OCI-LY1 (cell line): ENCODE measurements at regions not wholly inside any gene's neighbourhood (a gene's known extent, or its start where the extent isn't known, plus 50 kb on each side); places are given as distances from the start of the nearest gene placed in this dataset.

ENCODE experiments used
- H2AFZ ChIP-seq: fragments of 200-600 bp; sonication (generic), shearing (Covaris generic); 2 replicates; pipeline ENCODE4 v1.6.0; 2014; ENCODE audit warnings: antibody characterized with exemption, mild to moderate bottlenecking, low read length
- H3F3A ChIP-seq: fragments of 200-600 bp; sonication (generic), shearing (Covaris generic); 2 replicates; pipeline ENCODE4 v1.6.0; 2014; ENCODE audit warnings: mild to moderate bottlenecking, antibody characterized with exemption, low read length, moderate library complexity; ENCODE audit not compliant: insufficient read depth
- H3K27ac ChIP-seq: fragments of 200-600 bp; sonication (generic); 2 replicates; pipeline ENCODE4 v1.5.1; 2014; ENCODE audit warnings: low read length, mixed run types, mild to moderate bottlenecking, low read depth; ENCODE audit not compliant: poor library complexity, severe bottlenecking
- H3K27me3 ChIP-seq: fragments of 200-600 bp; sonication (generic); 2 replicates; pipeline ENCODE4 v1.6.0; 2014; ENCODE audit warnings: antibody characterized with exemption, mild to moderate bottlenecking, low read length, moderate library complexity; ENCODE audit not compliant: insufficient read depth
- H3K36me3 ChIP-seq: fragments of 200-600 bp; sonication (generic); 2 replicates; pipeline ENCODE4 v1.6.1; 2014; ENCODE audit warnings: mild to moderate bottlenecking, antibody characterized with exemption, low read length, moderate library complexity, mixed read lengths; ENCODE audit not compliant: insufficient read depth
- H3K4me1 ChIP-seq: fragments of 200-600 bp; sonication (generic); 2 replicates; pipeline ENCODE4 v1.5.1; 2014; ENCODE audit warnings: mild to moderate bottlenecking, low read length, moderate library complexity; ENCODE audit not compliant: insufficient read depth, severe bottlenecking
- H3K4me2 ChIP-seq: fragments of 200-600 bp; sonication (generic), shearing (Covaris generic); 2 replicates; pipeline ENCODE4 v1.6.1; 2014; ENCODE audit warnings: low read length
- H3K4me3 ChIP-seq: fragments of 200-600 bp; sonication (generic); 2 replicates; pipeline ENCODE4 v1.5.1; 2014; ENCODE audit warnings: low read length, low read depth, mild to moderate bottlenecking, mixed read lengths; ENCODE audit not compliant: poor library complexity, severe bottlenecking
- H3K79me2 ChIP-seq: fragments of 200-600 bp; shearing (Covaris generic); 2 replicates; pipeline ENCODE4 v1.6.1; 2016; ENCODE audit warnings: mixed run types, low read length, mixed read lengths; ENCODE audit not compliant: insufficient read depth
- H3K9ac ChIP-seq: fragments of 200-600 bp; sonication (generic), shearing (Covaris generic); 2 replicates; pipeline ENCODE4 v1.6.1; 2014; ENCODE audit warnings: mild to moderate bottlenecking, low read length, mixed read lengths
- H3K9me2 ChIP-seq: fragments of 200-600 bp; sonication (generic), shearing (Covaris generic); 2 replicates; pipeline ENCODE4 v1.6.1; 2014; ENCODE audit warnings: low read depth, mild to moderate bottlenecking, low read length, mixed read lengths
- H3K9me3 ChIP-seq: fragments of 200-600 bp; shearing (Covaris generic); 2 replicates; pipeline ENCODE4 v1.6.1; 2014; ENCODE audit warnings: low read length, mixed read lengths
- H4K20me1 ChIP-seq: fragments of 200-600 bp; sonication (generic), shearing (Covaris generic); 2 replicates; pipeline ENCODE4 v1.6.0; 2016; ENCODE audit warnings: mild to moderate bottlenecking, low read length; ENCODE audit not compliant: insufficient read depth
- CTCF ChIP-seq: fragments of 200-600 bp; sonication (generic), shearing (Covaris generic); IDR thresholded peaks from 2 replicates; pipeline ENCODE4 v1.5.1; 2017; ENCODE audit warnings: mild to moderate bottlenecking, antibody characterized with exemption, low read length, moderate library complexity, mixed read lengths
- EZH2 ChIP-seq: fragments of 200-600 bp; sonication (generic), shearing (Covaris generic); IDR thresholded peaks from 2 replicates; pipeline ENCODE4 v1.8.0; 2017; ENCODE audit warnings: borderline replicate concordance, mixed run types, mild to moderate bottlenecking, antibody characterized with exemption, low read length, moderate library complexity, mixed read lengths

DNA sequence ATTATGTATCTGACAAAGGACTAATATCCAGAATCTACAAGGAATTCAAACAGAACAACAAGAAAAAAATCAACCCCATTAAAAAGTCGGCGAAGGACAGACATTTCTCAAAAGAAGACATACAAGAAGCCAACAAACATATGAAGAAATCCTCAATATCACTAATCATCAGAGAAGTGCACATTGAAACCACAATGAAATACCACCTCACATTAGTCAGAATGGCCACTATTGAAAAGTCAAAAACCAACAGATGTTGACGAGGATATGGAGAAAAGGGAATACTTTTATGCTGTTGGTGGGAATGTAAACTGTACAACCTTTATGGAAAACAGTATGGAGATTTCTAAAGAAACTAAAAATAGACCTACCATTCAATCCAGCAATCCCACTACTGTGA lies 233.1 kb upstream of the PLSCR5 start:
- TF ChIP-seq EZH2: no peak
- no peak for TF ChIP-seq CTCF
- Histone ChIP-seq H3K4me1 (no peaks in the 10 kb centered on the region), H4K20me1 (no peaks in the 10 kb centered on the region), H3K27ac (no peak overlapping the region), H2AFZ (no peak overlapping the region), H3K9me3 (no peaks in the 10 kb centered on the region), H3K4me3 (no peak overlapping the region), H3K9ac (no peak overlapping the region), H3K36me3 (no peaks in the 10 kb centered on the region), H3K79me2 (no peaks in the 10 kb centered on the region), H3K4me2 (no peak overlapping the region), H3K9me2 (no peaks in the 10 kb centered on the region), H3K27me3 (no peaks in the 10 kb centered on the region), H3F3A (no peaks in the 10 kb centered on the region)

DNA sequence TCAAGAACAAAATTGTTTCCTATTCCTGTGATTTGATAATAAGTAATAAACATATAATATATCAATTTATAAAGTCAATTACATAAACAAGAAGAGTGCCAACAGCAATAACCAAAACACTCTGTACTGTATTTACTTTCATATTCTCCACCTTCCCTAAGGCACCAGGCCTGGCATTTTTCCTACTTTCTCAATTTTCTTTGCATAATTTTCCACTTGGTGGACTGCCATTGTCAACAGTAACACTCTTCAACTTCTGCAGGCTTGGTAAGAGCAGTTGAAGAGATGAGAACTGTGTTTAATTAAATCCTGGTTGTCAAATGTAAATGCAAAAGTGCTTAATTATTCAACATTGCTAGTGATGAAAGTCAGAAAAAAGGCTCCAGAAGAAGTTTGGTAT lies 229.8 kb upstream of the PLSCR5 start:
- Histone ChIP-seq H3K27me3 (no peaks in the 10 kb centered on the region), H3K9me2 (no peaks in the 10 kb centered on the region), H3K36me3 (no peaks in the 10 kb centered on the region), H3K4me2 (no peak overlapping the region), H3K27ac (no peak overlapping the region), H3F3A (no peaks in the 10 kb centered on the region), H3K9me3 (no peaks in the 10 kb centered on the region), H3K79me2 (no peaks in the 10 kb centered on the region), H3K4me1 (no peaks in the 10 kb centered on the region), H3K4me3 (no peak overlapping the region), H3K9ac (no peak overlapping the region), H2AFZ (no peak overlapping the region), H4K20me1 (no peaks in the 10 kb centered on the region)
- TF ChIP-seq CTCF (no peak), EZH2 (no peak)

- Histone ChIP-seq H3F3A (no peaks in the 10 kb centered on the region), H3K4me2 (no peak overlapping the region), H4K20me1 (no peaks in the 10 kb centered on the region), H3K27ac (no peak overlapping the region), H3K9ac (no peak overlapping the region), H3K4me3 (no peak overlapping the region), H3K9me2 (no peaks in the 10 kb centered on the region), H2AFZ (no peak overlapping the region), H3K4me1 (no peaks in the 10 kb centered on the region), H3K79me2 (no peaks in the 10 kb centered on the region), H3K27me3 (no peaks in the 10 kb centered on the region), H3K9me3 (no peaks in the 10 kb centered on the region), H3K36me3 (no peaks in the 10 kb centered on the region)
- TF ChIP-seq CTCF (no peak), EZH2 (no peak)
Measured at GRCh38 chr3:146832857-146833458, 227.8 kb upstream of the PLSCR5 start.
